ENCODE measurements at regions not wholly inside any gene's neighbourhood (a gene's known extent, or its start where the extent isn't known, plus 50 kb on each side); places are given as distances from the start of the nearest gene placed in this dataset.

DNA sequence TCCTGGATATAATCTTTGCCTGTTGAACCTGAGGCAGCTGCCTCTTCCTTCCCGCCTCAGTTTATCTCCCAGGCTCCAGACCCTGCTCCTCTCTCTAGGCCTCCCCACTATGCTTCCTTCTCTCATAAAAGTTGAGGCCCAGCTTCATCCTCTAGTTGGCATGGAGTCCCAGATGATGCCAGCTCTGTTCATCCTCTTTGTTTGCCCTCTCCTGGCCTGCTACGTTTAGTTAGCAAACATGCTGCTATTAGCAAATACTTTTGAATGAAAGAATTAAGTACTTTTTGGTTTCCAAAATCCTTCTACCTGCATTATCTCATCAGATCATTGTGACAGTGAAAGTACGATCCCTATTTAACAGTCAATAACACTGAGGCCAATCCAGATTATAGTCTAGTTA, 472.5 kb downstream of the COG6 start:
- Histone ChIP-seq H3K4me2 (ENCODE audit: control insufficient read depth, extremely low read depth, insufficient read depth, low read depth, low read length) (no peak overlapping the region), H3K9me3 (ENCODE audit: control insufficient read depth, low read depth, low read length) (no peaks in the 10 kb centered on the region), H3K9ac (ENCODE audit: control insufficient read depth, extremely low read depth, insufficient read depth, low read length) (no peak overlapping the region), H4K20me1 (ENCODE audit: control insufficient read depth, extremely low read depth, insufficient read depth, low read length) (no peaks in the 10 kb centered on the region), H3K27ac (ENCODE audit: control insufficient read depth, insufficient read depth, low read length) (no peak overlapping the region), H3K4me1 (ENCODE audit: control insufficient read depth, extremely low read depth, insufficient read depth, low read length) (peaks cover 10% of the 10 kb centered on the region), H3K27me3 (ENCODE audit: control insufficient read depth, extremely low read depth, insufficient read depth, low read length) (no peaks in the 10 kb centered on the region), H3K9me1 (ENCODE audit: control insufficient read depth, extremely low read depth, insufficient read depth, low read length) (no peaks in the 10 kb centered on the region), H3K79me2 (ENCODE audit: control insufficient read depth, insufficient read depth, low read length) (no peaks in the 10 kb centered on the region), H3K36me3 (ENCODE audit: control insufficient read depth in 2 of 2, extremely low read depth in 1 of 2, insufficient read depth in 2 of 2, low read length in 2 of 2) (no peaks in the 10 kb centered on the region), H3K4me3 (ENCODE audit: control insufficient read depth in 2 of 3, extremely low read depth in 1 of 3, insufficient read depth in 2 of 3, low read depth in 1 of 3, low read length in 3 of 3) (no peak overlapping the region), H2AFZ (ENCODE audit: control insufficient read depth, low read length) (no peak overlapping the region)
- DNase-seq (ENCODE audit: low read depth, low spot score) (no peak), FAIRE-seq (no peak)
- dilution Hi-C loops (cut with MboI; ENCODE audit: extremely low pct_ligation_motif_present, low sequenced_read_pairs), result no loop called here
- TF ChIP-seq CTCF (optimal IDR thresholded peaks at IDR 0.05 in 1 of 3, IDR thresholded peaks at IDR 0.05 in 1 of 3, conservative IDR thresholded peaks at IDR 0.05 in 1 of 3; ENCODE audit: extremely low read depth in 1 of 3, insufficient read depth in 2 of 3, low read length in 3 of 3), result no peak
- no peak for TF ChIP-seq EZH2 (IDR thresholded peaks at IDR 0.05; ENCODE audit: low read length)

DNA sequence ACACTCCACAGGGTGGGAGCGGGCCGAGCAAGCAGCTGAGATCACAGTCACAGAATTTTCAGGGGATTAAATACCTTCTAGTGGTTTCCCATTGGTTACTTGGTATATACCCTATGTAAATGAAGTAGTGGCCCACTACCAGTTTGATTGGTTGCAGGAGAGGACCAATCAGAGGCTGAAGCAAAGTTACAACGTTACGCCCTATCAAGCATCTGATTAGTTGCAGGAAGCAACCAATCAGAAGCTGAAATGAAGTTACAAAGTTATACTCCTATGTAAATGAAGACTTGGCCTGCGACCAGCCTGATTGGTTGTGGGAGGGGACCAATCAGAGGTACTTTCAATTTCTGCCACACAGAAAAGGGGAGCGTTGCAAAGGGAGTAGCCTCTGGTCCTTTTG, 474.0 kb downstream of the COG6 start:
- DNase-seq (ENCODE audit: low read depth, low spot score) (no peak), FAIRE-seq (no peak)
- TF ChIP-seq CTCF (optimal IDR thresholded peaks at IDR 0.05 in 1 of 3, IDR thresholded peaks at IDR 0.05 in 1 of 3, conservative IDR thresholded peaks at IDR 0.05 in 1 of 3; ENCODE audit: extremely low read depth in 1 of 3, insufficient read depth in 2 of 3, low read length in 3 of 3), result no peak
- no peak for TF ChIP-seq EZH2 (IDR thresholded peaks at IDR 0.05; ENCODE audit: low read length)
- Histone ChIP-seq H3K9me3 (ENCODE audit: control insufficient read depth, low read depth, low read length) (no peaks in the 10 kb centered on the region), H3K9ac (ENCODE audit: control insufficient read depth, extremely low read depth, insufficient read depth, low read length) (no peak overlapping the region), H2AFZ (ENCODE audit: control insufficient read depth, low read length) (no peak overlapping the region), H3K4me3 (ENCODE audit: control insufficient read depth in 2 of 3, extremely low read depth in 1 of 3, insufficient read depth in 2 of 3, low read depth in 1 of 3, low read length in 3 of 3) (no peak overlapping the region), H3K4me2 (ENCODE audit: control insufficient read depth, extremely low read depth, insufficient read depth, low read depth, low read length) (no peak overlapping the region), H3K27ac (ENCODE audit: control insufficient read depth, insufficient read depth, low read length) (no peak overlapping the region), H3K36me3 (ENCODE audit: control insufficient read depth in 2 of 2, extremely low read depth in 1 of 2, insufficient read depth in 2 of 2, low read length in 2 of 2) (no peaks in the 10 kb centered on the region), H3K79me2 (ENCODE audit: control insufficient read depth, insufficient read depth, low read length) (no peaks in the 10 kb centered on the region), H3K9me1 (ENCODE audit: control insufficient read depth, extremely low read depth, insufficient read depth, low read length) (no peaks in the 10 kb centered on the region), H4K20me1 (ENCODE audit: control insufficient read depth, extremely low read depth, insufficient read depth, low read length) (no peaks in the 10 kb centered on the region), H3K4me1 (ENCODE audit: control insufficient read depth, extremely low read depth, insufficient read depth, low read length) (peaks cover 10% of the 10 kb centered on the region), H3K27me3 (ENCODE audit: control insufficient read depth, extremely low read depth, insufficient read depth, low read length) (no peaks in the 10 kb centered on the region)
- dilution Hi-C loops (cut with MboI; ENCODE audit: extremely low pct_ligation_motif_present, low sequenced_read_pairs), result no loop called here

All from keratinocyte (primary cell).